ENCODE measurements at regions not wholly inside any gene's neighbourhood (a gene's known extent, or its start where the extent isn't known, plus 50 kb on each side); places are given as distances from the start of the nearest gene placed in this dataset.

- TF ChIP-seq, protein P1, sequence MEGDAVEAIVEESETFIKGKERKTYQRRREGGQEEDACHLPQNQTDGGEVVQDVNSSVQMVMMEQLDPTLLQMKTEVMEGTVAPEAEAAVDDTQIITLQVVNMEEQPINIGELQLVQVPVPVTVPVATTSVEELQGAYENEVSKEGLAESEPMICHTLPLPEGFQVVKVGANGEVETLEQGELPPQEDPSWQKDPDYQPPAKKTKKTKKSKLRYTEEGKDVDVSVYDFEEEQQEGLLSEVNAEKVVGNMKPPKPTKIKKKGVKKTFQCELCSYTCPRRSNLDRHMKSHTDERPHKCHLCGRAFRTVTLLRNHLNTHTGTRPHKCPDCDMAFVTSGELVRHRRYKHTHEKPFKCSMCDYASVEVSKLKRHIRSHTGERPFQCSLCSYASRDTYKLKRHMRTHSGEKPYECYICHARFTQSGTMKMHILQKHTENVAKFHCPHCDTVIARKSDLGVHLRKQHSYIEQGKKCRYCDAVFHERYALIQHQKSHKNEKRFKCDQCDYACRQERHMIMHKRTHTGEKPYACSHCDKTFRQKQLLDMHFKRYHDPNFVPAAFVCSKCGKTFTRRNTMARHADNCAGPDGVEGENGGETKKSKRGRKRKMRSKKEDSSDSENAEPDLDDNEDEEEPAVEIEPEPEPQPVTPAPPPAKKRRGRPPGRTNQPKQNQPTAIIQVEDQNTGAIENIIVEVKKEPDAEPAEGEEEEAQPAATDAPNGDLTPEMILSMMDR (IDR thresholded peaks at IDR 0.05; ENCODE audit: insufficient read depth, low read depth, low read length) = no peak
- TF ChIP-seq EZH2 (IDR thresholded peaks at IDR 0.05; ENCODE audit: insufficient read depth, low read length) = no peak
Measured at GRCh38 chr1:209433649-209434031, 149.9 kb upstream of the CAMK1G start.
